Renal cortex interstitium (tissue), 11 donors: ENCODE measurements at regions not wholly inside any gene's neighbourhood (a gene's known extent, or its start where the extent isn't known, plus 50 kb on each side); places are given as distances from the start of the nearest gene placed in this dataset.
"Not testable (repeated sequence)": the region's sequence is repeated elsewhere in the genome, so short reads cannot be mapped to it uniquely, and the experiment has no call there.

ENCODE experiments used
- DNase-seq, 11 donors: peaks; one replicate each; pipeline ENCODE4 v3.0.0-alpha.2; 2013; ENCODE audit warnings: low read depth in 9 of 11, low spot score in 4 of 11; ENCODE audit errors: extremely low read depth in 1 of 11

DNA sequence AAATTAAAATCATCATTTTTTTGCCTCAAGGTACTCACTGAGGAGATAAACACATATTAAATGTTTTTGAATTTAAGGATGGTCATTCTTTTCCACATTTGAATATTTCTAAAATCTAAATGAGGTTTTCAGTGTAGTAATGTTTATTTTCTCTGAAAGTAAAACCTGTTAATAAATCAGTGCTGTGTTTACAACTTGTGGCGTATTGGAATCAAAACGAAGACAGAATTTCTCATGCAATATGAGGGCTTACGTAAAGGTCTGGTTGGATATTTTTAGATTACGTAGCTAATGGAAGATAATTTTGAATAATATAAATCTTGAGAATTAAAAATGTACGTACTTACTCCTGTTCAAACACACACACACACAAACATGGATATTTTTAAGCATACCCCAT is 106.8 kb upstream of the LUZP2 start:
- no peak for DNase-seq

DNA sequence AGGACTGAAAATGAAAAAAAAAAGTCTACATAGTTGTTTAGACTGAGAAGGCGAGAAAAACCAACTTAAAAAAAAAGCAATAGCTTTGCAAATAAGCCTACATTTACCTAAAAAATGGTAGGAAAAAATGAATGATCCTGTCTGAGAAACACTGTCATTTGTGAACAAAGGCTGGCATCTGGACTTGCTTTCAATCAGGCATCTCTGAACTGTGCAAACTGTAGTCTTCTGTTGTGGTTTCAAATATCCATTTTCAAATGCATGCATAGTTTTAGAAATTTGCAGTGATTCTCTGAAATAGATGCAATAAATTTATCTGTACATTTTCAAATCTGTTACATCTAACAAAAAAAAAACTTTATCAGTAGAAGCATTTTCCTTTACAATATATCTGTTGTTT is 106.1 kb upstream of the LUZP2 start:
- DNase-seq, result no peak

DNA sequence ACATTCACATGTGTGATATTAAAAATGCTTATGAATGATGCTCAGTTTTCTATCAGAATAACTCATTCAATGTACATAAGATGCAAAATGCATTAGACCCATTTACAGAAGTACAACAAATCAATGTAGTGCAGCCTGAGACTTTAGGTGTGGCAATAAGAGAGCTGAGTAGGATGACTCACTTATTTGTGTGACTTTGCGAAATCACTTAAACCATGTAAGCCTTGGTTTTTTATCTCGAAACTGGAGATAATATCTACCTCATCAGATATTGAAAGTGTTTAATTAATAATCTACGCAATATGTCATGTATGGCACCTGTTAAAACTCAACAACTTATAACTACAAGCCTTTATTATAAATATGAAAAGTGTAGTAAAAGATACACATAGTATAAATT is 105.7 kb upstream of the LUZP2 start:
- DNase-seq, result no peak

DNA sequence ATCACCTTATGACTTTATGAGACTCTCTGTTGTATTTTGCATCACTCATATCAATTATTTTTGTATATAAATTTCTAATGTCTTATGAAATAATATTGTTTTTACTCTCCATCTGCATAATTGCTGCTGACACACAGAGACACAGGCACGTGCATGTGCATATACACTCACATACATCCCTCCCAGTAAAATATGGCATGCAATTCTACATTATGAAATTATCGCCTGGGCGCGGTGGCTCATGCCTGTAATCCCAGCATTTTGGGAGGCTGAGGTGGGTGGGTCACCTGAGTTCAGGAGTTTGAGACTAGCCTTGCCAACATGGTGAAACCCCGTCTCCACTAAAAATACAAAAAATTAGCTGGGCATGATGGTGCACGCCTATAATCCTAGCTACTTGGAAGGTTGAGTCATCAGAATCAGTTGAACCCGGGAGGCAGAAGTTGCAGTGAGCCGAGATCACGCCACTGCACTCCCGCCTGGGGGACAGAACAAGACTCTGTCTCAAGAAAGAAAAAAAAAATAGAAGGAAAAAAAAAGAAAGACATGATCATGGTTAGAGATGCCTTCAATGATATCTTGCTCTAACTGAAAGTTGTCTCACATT is 96.7 kb upstream of the LUZP2 start:
- DNase-seq, result no peak

DNA sequence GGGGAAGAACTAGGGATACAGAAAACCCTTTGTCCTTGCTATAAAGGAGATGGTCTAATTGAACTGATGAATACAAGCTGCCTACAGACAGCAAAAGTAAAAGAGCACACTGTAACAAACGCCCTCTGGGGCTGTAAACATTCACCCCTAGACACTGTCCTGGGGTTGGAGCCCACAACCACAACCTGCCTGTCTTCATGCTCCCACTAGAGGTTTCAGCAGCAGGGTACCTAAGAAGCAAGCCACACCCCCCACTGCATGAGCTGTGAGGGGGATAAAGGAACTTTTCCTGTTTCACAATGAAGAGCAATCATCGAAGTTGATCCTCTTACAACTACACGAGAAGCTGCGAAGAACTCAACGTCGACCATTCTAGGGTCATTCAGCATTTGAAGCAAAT is 90.5 kb upstream of the LUZP2 start:
- DNase-seq, result no peak

DNA sequence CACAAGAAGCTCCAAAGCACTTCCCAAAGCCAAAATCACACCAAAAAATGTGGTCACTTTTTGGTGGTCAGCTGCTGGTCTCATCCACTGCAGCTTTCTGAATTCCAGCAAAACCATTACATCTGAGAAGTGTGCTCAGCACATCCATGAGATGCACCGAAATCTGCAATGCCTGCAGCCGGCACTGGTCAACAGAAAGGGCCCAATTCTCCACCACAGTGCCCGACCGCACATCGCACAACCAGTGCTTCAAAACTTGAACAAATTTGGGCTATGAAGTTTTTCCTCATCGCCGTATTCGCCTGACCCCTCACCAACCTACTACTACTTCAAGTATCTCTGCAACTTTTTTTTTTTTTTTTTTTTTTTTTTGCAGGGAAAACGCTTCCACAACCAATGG is 89.9 kb upstream of the LUZP2 start:
- DNase-seq, result no peak

DNA sequence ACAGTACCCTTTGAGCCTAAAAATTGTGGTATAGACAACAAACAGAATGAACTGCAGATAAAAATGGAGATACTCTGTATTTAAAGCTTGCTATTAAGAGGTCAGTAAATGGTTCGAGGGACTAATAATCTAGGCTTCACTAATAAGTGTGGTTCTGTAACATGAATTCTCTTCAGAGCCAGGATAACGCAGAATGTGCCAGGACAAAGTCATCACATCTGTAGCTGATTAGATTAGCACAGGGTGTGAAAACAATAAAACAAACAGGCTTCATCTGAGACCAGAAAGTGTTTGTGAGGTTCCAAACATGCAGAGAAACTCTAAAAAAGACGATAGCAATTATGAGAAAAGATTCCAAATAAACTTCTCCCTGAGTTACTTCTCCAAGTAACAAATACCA is 89.1 kb upstream of the LUZP2 start:
- DNase-seq, result no peak

DNA sequence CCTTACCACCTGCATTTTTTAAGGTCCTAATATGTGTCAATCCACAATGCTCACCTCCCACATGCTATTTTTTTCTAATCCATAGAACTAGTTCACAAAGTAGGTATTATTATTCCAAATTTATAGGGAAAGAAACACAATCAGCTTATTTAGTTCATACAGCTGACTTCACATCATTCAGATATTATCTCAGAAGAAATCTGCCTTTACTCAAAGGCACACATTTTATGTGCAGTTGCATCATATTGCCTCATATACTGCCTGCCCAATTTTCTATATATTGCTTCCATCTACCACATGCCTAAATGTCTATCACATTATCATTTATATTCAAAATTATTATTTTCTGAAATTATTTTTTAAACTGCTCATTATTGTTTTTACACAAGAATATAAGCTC is 88.7 kb upstream of the LUZP2 start:
- no peak for DNase-seq

DNA sequence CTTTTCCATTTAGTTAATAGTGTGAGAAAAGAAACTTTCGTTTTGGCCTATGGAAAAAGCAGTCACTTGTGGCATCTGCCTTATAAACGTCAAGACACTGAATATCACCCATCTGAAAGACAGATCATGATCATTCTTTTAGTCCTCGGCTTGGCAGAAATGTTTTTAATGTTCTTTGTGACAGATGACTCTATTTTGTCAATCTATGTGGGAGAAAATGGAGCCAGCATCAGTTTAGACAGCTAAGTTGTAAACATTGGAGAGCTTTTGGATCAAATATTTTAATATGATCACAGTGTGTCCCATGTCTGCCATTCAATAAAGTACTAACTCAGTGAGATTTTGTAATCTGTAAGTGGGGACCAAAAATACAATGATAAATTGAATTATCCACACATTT is 85.1 kb upstream of the LUZP2 start:
- DNase-seq, result no peak

DNA sequence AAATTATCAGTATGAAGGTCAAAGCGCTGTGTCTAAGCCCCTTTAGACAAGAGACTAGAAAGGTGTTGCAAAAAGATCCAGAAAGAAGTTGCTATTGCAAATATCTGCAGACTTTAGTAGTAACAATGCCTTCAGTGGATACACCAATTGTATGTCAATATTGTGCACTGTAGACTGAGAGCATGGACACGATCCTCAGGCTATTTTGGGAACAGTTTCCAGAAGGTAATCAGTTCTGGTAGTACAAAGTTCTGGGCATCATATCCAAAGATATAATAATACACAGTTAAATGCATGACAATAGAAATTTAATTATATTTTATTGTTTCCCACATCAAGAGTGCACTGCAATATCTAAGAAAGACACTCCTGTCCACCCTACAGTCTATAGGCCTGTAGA is 84.1 kb upstream of the LUZP2 start:
- no peak for DNase-seq

DNA sequence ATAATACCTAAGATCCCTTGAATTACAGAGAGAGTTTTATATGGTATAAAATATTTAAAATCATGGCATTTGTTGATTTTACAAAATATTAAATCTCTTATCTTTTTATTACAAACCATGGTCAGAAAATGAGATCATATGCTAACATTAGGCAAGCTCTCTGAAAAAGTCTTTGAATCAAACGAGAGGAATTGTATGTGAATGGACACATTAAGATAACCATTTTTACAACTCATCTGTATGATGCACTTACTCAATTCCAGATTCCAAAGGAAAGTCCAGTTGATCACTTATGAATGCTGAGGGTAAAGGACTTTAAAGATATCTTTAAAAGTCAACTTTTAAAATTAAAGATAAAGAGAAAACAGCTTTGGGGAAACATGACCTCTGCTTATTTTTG is 83.5 kb upstream of the LUZP2 start:
- DNase-seq, result no peak

DNA sequence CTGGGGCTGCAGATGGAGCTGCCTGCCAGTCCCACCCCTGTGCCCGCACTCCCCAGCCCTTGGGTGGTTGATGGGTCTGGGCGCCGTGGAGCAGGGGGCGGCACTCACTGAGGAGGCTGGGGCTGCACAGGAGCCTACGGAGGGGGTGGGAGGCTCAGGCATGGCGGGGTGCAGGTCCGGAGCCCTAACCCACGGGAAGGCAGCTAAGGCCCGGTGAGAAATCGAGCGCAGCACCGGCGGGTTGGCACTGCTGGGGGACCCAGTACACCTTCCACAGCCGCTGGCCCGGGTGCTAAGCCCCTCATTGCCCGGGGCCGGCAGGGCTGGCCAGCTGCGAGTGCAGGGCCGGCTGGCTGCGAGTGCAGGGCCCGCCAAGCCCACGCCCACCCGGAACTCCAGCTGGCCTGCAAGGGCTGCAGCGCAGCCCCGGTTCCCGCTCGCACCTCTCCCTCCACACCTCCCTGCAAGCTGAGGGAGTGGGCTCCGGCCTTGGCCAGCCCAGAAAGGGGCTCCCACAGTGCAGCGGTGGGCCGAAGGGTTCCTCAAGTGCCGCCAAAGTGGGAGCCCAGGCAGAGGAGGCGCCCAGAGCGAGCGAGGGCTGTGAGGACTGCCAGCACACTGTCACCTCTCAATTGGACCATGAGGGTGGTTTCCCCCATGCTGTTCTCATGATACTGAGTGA is 80.8 kb upstream of the LUZP2 start:
- not testable (repeated sequence) for DNase-seq

DNA sequence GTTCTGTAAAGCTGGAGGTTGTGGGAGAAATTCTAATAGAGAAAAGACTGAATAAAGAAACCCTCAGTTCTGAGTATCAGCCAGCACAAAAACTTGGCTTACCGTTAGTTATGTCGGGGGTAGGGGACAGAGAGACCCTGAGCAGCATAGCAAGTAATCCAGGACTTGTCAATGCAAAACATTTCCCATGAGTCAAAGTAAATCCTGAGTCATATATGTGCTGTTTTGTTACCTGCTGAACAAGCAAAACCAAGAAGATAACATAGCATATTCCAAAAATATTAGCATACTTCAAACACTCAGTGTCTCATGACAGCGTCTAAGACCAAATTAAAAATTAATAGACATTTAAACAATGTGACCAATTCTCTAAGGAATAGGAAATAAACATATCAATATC is 75.1 kb upstream of the LUZP2 start:
- DNase-seq, result no peak

DNA sequence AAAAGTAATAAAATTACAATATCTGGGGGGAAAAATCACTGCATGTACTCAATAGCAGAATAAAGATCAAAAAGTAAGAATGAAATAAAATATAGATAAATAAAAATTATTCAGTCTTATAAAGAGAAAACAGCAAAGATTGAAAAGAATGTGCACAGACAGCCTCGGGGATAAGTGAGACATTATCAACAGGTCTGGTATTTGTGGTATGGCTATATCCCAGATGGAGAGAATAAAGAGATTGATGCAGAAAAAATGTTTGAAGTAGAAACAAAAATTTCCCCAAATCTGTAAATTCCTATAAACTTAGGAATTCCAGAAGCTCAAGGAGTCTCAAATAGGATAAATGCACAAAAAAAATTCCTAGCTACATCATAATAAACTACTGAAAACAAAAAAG is 74.5 kb upstream of the LUZP2 start:
- DNase-seq, result no peak

DNA sequence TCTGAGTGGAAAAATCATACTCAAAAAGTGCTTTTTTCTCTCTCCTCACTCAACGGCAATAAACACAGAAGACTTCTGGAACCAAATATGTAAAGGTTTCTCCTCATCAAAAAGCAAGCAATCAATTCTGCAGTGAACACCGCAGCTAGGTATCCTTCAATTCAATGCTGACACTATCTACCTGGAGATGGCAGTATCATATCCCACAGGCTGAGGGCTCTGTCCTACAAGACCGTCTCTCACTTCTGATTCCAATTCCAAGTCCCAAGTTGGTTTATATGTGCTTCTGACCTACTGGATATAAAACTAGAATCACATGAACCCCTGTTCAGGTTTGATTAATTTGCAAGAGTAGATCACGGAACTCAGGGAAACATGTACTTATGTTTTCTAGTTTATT is 59.7 kb upstream of the LUZP2 start:
- no peak for DNase-seq
